ENCODE measurements at regions not wholly inside any gene's neighbourhood (a gene's known extent, or its start where the extent isn't known, plus 50 kb on each side); places are given as distances from the start of the nearest gene placed in this dataset.
"Not testable (repeated sequence)": the region's sequence is repeated elsewhere in the genome, so short reads cannot be mapped to it uniquely, and the experiment has no call there.

GRCh38 chr1:14345946-14346550 lies 252.4 kb upstream of the KAZN start:
- DNase-seq (ENCODE audit: low read depth, low spot score) = no peak

GRCh38 chr1:14347186-14347585 lies 251.3 kb upstream of the KAZN start:
- no peak for DNase-seq (ENCODE audit: low read depth, low spot score)

- DNase-seq (ENCODE audit: low read depth, low spot score) = no peak
Measured at GRCh38 chr1:14347776-14348175, 250.7 kb upstream of the KAZN start.

- DNase-seq (ENCODE audit: low read depth, low spot score) = no peak
Measured at GRCh38 chr1:14350197-14350596, 248.3 kb upstream of the KAZN start.

- no peak for DNase-seq (ENCODE audit: low read depth, low spot score)
Measured at GRCh38 chr1:14352897-14353296, 245.6 kb upstream of the KAZN start.

- not testable (repeated sequence) for DNase-seq (ENCODE audit: low read depth, low spot score)
Measured at GRCh38 chr1:14361005-14361404, 237.5 kb upstream of the KAZN start.

GRCh38 chr1:14362331-14362730 lies 236.2 kb upstream of the KAZN start:
- no peak for DNase-seq (ENCODE audit: low read depth, low spot score)

GRCh38 chr1:14363036-14363590 lies 235.4 kb upstream of the KAZN start:
- no peak for DNase-seq (ENCODE audit: low read depth, low spot score)

- no peak for DNase-seq (ENCODE audit: low read depth, low spot score)
Measured at GRCh38 chr1:14363707-14364413, 234.6 kb upstream of the KAZN start.

- DNase-seq (ENCODE audit: low read depth, low spot score) = no peak
Measured at GRCh38 chr1:14365301-14365988, 233.0 kb upstream of the KAZN start.

- DNase-seq (ENCODE audit: low read depth, low spot score) = no peak
Measured at GRCh38 chr1:14366091-14367018, 232.1 kb upstream of the KAZN start.

- DNase-seq (ENCODE audit: low read depth, low spot score) = no peak
Measured at GRCh38 chr1:14367451-14367850, 231.0 kb upstream of the KAZN start.

GRCh38 chr1:14369526-14370213 lies 228.8 kb upstream of the KAZN start:
- no peak for DNase-seq (ENCODE audit: low read depth, low spot score)

- DNase-seq (ENCODE audit: low read depth, low spot score) = no peak
Measured at GRCh38 chr1:14371771-14372497, 226.6 kb upstream of the KAZN start.

- DNase-seq (ENCODE audit: low read depth, low spot score) = no peak
Measured at GRCh38 chr1:14372526-14372925, 226.0 kb upstream of the KAZN start.

- DNase-seq (ENCODE audit: low read depth, low spot score) = no peak
Measured at GRCh38 chr1:14373081-14373758, 225.3 kb upstream of the KAZN start.

- DNase-seq (ENCODE audit: low read depth, low spot score) = no peak
Measured at GRCh38 chr1:14375226-14375625, 223.3 kb upstream of the KAZN start.

- DNase-seq (ENCODE audit: low read depth, low spot score) = no peak
Measured at GRCh38 chr1:14377386-14377785, 221.1 kb upstream of the KAZN start.

- DNase-seq (ENCODE audit: low read depth, low spot score) = no peak
Measured at GRCh38 chr1:14380408-14380807, 218.1 kb upstream of the KAZN start.

GRCh38 chr1:14390816-14391215 lies 207.7 kb upstream of the KAZN start:
- DNase-seq (ENCODE audit: low read depth, low spot score) = no peak
